ENCODE measurements at regions not wholly inside any gene's neighbourhood (a gene's known extent, or its start where the extent isn't known, plus 50 kb on each side); places are given as distances from the start of the nearest gene placed in this dataset.

GRCh38 chr13:40274103-40274502 lies 392.3 kb downstream of the FOXO1 start:
- TF ChIP-seq, protein P1, sequence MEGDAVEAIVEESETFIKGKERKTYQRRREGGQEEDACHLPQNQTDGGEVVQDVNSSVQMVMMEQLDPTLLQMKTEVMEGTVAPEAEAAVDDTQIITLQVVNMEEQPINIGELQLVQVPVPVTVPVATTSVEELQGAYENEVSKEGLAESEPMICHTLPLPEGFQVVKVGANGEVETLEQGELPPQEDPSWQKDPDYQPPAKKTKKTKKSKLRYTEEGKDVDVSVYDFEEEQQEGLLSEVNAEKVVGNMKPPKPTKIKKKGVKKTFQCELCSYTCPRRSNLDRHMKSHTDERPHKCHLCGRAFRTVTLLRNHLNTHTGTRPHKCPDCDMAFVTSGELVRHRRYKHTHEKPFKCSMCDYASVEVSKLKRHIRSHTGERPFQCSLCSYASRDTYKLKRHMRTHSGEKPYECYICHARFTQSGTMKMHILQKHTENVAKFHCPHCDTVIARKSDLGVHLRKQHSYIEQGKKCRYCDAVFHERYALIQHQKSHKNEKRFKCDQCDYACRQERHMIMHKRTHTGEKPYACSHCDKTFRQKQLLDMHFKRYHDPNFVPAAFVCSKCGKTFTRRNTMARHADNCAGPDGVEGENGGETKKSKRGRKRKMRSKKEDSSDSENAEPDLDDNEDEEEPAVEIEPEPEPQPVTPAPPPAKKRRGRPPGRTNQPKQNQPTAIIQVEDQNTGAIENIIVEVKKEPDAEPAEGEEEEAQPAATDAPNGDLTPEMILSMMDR (IDR thresholded peaks at IDR 0.05) = no peak
- no peaks in the 10 kb centered on the region for H3K27me3 Mint-ChIP-seq (ENCODE audit: insufficient read depth)
- no peaks in the 10 kb centered on the region for H3K36me3 Mint-ChIP-seq (ENCODE audit: low read depth)
- no peak overlapping the region for H3K27ac Mint-ChIP-seq
- peaks cover 41% of the 10 kb centered on the region for H3K4me1 Mint-ChIP-seq (ENCODE audit: low read depth)
- DNase-seq = no peak
- peaks cover 5% of the 10 kb centered on the region; the same call in 1 of the 2 replicates for H3K9me3 Mint-ChIP-seq
- no peak overlapping the region for H3K4me3 Mint-ChIP-seq

- Mint-ChIP-seq H3K36me3 (ENCODE audit: low read depth) (no peaks in the 10 kb centered on the region), H3K27ac (peak overlapping the region; percentile 57), H3K27me3 (ENCODE audit: insufficient read depth) (no peaks in the 10 kb centered on the region), H3K4me1 (ENCODE audit: low read depth) (peaks cover 41% of the 10 kb centered on the region), H3K4me3 (no peak overlapping the region), H3K9me3 (peaks cover 5% of the 10 kb centered on the region; the same call in 1 of the 2 replicates)
- TF ChIP-seq, protein P1 (IDR thresholded peaks at IDR 0.05) = no peak
- no peak for DNase-seq
These were observed 391.3 kb downstream of the FOXO1 start for GRCh38 chr13:40275155-40275554.

- peak overlapping the region; percentile 57 for H3K27ac Mint-ChIP-seq
- peak; percentile 58 for DNase-seq
- H3K4me1 Mint-ChIP-seq (ENCODE audit: low read depth) = peaks cover 41% of the 10 kb centered on the region
- no peaks in the 10 kb centered on the region for H3K36me3 Mint-ChIP-seq (ENCODE audit: low read depth)
- no peak overlapping the region for H3K4me3 Mint-ChIP-seq
- TF ChIP-seq, protein P1 (IDR thresholded peaks at IDR 0.05) = no peak
- peaks cover 6% of the 10 kb centered on the region for H3K9me3 Mint-ChIP-seq
- no peaks in the 10 kb centered on the region for H3K27me3 Mint-ChIP-seq (ENCODE audit: insufficient read depth)
These were observed 390.8 kb downstream of the FOXO1 start for GRCh38 chr13:40275636-40276035.

DNA sequence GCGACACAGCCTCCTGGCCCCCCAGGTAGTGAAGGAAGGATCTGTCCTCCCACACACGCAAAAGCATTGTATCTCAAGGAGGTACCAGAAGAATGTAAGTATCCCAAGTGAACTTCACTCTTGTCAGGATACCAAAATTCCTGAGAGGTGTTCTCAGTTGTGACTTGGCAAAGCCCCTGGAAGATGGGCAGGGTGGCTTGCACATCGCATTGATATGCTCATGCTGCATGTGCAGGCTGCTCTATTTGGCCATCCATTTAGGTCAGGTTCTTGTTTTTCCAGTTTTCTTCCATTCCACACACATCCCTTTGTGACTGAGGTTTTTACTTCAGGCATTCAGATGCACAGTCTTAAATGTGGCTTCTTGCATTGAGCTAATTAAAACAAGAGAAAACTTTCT lies 382.8 kb downstream of the FOXO1 start:
- Mint-ChIP-seq H3K27ac (no peak overlapping the region), H3K4me3 (no peak overlapping the region), H3K27me3 (ENCODE audit: insufficient read depth) (no peaks in the 10 kb centered on the region; the same call in none of the 2 replicates), H3K4me1 (ENCODE audit: low read depth) (no peaks in the 10 kb centered on the region), H3K9me3 (peaks cover 4% of the 10 kb centered on the region; the same call in 1 of the 2 replicates), H3K36me3 (ENCODE audit: low read depth) (no peaks in the 10 kb centered on the region)
- TF ChIP-seq, protein P1 (IDR thresholded peaks at IDR 0.05) = no peak
- no peak for DNase-seq

DNA sequence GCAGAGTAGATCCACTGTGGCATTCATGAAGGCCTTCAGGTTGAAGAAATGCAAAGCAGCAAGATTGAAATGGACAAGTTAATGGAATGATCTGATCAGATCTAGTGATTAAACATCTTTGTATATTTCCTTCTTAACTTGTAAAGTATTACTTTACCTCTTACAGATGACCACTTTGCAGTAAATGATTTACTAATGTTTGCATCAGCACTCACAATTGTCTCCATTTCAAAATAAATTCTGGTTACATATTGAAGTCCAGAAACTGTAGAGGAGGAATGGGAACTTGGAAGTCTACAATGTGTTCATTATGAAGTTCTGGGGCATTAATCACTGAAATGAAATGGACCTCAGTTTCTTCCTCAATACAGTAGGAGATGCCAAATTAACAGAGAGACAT lies 380.8 kb downstream of the FOXO1 start:
- H3K4me1 Mint-ChIP-seq (ENCODE audit: low read depth) = no peaks in the 10 kb centered on the region
- peaks cover 6% of the 10 kb centered on the region; the same call in 1 of the 2 replicates for H3K9me3 Mint-ChIP-seq
- no peak overlapping the region for H3K4me3 Mint-ChIP-seq
- DNase-seq = no peak
- TF ChIP-seq, protein P1 (IDR thresholded peaks at IDR 0.05) = no peak
- no peak overlapping the region for H3K27ac Mint-ChIP-seq
- H3K36me3 Mint-ChIP-seq (ENCODE audit: low read depth) = no peaks in the 10 kb centered on the region
- peaks cover 2% of the 10 kb centered on the region for H3K27me3 Mint-ChIP-seq (ENCODE audit: insufficient read depth)

DNA sequence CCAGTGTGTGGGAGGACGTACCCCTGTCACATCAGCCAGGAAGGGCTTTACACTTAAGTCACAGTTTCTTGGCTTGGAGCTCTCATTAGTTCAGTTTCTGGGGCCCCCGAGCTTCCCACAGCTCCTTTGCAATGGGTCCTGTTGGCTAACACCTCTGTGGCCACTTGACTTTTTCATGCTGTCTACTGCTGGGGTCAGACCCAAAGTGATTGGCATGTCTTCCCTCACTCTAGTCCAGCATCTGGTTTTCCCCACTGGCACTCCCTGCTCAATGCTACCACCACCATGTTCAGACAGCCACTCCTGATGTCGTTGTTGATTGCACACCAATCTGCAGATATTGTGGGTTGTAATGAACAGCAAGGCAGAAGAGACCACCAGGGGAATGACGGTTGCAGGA lies 379.0 kb downstream of the FOXO1 start:
- Mint-ChIP-seq H3K36me3 (ENCODE audit: low read depth) (no peaks in the 10 kb centered on the region), H3K27ac (no peak overlapping the region), H3K4me1 (ENCODE audit: low read depth) (no peaks in the 10 kb centered on the region), H3K9me3 (peaks cover 6% of the 10 kb centered on the region; the same call in 1 of the 2 replicates), H3K4me3 (no peak overlapping the region), H3K27me3 (ENCODE audit: insufficient read depth) (peaks cover 4% of the 10 kb centered on the region)
- no peak for DNase-seq
- TF ChIP-seq, protein P1 (IDR thresholded peaks at IDR 0.05) = no peak

Data from HFFc6 (cell line).